ENCODE measurements at regions not wholly inside any gene's neighbourhood (a gene's known extent, or its start where the extent isn't known, plus 50 kb on each side); places are given as distances from the start of the nearest gene placed in this dataset.

DNA sequence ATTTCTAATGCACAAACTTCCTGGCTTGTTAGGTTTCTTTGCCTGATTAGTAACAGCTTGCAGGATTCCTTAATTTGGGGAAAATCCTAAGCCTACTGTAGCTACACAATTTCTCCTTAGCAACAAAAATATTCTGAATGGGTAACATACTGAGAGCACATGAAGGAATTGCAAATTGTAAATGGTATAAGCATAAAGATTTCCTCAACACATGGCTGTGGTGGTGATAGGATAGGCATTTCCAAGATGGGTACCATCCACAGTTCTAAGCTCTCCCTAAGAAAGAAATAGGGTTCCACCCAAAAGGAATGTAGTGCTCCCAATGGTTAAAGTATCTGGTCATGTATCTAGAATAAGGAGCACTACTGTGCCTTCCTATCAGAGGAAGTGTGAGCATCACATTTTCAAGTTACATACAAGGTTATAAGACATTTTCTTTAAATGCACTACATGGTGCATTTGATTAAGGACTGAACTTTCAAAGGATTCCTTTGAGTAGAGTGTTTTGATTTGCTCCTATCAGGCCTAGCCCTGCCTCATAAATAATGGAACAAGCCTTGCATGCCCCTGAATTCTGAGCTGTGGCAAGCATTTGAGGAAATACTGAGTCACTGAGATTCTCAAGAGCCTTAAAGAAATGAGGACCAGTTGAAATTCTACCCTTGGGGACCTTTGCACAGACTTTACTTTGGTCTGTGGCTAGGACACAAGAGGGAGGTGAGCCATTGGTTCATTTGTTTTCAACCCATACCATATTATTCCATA is 286.4 kb downstream of the PTBP2 start:
- no peaks in the 10 kb centered on the region for H3K4me1 ChIP-seq
- H3K36me3 ChIP-seq, result no peaks in the 10 kb centered on the region
- intact Hi-C loops (cut with DNase I; ENCODE audit: low total_unique reads), result no loop called here
- no peak overlapping the region for H3K27ac ChIP-seq
- no peak overlapping the region for H3K4me3 ChIP-seq
- no peaks in the 10 kb centered on the region for H3K9me3 ChIP-seq
- DNase-seq, result no peak
- peaks cover 0 to 4% (median 0%) of the 10 kb centered on the region in 7 donors for H3K27me3 ChIP-seq (replicated peaks in 1 of 7)
- TF ChIP-seq CTCF (IDR thresholded peaks at IDR 0.05 in 8 of 11, conservative IDR thresholded peaks at IDR 0.05 in 3 of 11) (no peak), POLR2A (IDR thresholded peaks at IDR 0.05) (no peak), POLR2AphosphoS5 (IDR thresholded peaks at IDR 0.05) (no peak)

DNA sequence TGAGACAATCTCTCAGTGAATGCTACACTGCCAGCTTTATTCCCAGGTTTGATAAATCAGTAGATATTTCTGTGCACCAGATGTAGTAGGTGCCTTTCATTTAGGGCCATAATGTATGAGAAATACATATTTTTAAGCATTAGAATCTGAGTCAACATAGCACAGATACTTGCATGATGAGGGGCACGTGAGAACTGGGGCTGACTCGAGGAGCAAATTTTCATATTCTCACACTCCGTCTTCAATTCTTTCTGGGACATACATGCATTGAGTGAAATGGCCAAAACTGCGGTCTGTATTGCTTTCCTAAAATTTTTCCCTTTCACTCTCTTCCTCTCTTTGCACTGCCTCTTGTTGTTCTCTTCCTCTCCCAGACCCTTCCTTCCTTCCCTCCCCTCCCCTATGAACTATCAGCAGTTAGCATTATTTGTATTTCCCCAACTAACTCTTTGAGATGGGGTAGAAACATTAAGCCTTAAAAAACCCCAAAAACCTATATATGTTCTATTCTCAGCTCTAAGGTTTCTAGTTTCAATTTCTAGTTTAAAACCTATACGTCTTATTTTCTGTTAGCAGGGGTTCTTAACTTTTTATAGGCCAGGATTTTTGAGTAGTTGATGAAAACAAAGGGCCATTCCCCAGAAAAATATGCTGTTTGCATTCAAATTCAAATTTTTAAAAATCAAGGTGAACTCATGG is 289.1 kb downstream of the PTBP2 start:
- Histone ChIP-seq H3K4me3 (no peak overlapping the region), H3K27me3 (replicated peaks in 1 of 7) (no peaks in the 10 kb centered on the region), H3K9me3 (no peaks in the 10 kb centered on the region), H3K27ac (no peak overlapping the region), H3K4me1 (no peaks in the 10 kb centered on the region), H3K36me3 (no peaks in the 10 kb centered on the region)
- DNase-seq, result no peak
- TF ChIP-seq POLR2A (IDR thresholded peaks at IDR 0.05), result no peak
- no peak for TF ChIP-seq CTCF (IDR thresholded peaks at IDR 0.05 in 8 of 11, conservative IDR thresholded peaks at IDR 0.05 in 3 of 11)
- TF ChIP-seq POLR2AphosphoS5 (IDR thresholded peaks at IDR 0.05), result no peak
- intact Hi-C loops (cut with DNase I; ENCODE audit: low total_unique reads), result no loop called here
- WGBS, 5 donors, result 87 to 92% (median 88%) methylated on average over 5 of the region's 5 CpGs

GRCh38 chr1:97013136-97013535 is 291.6 kb downstream of the PTBP2 start:
- no peak for DNase-seq
- intact Hi-C loops (cut with DNase I; ENCODE audit: low total_unique reads), result no loop called here
- Histone ChIP-seq H3K36me3 (no peaks in the 10 kb centered on the region), H3K9me3 (no peaks in the 10 kb centered on the region), H3K27me3 (replicated peaks in 1 of 7) (no peaks in the 10 kb centered on the region), H3K4me3 (no peak overlapping the region), H3K27ac (no peak overlapping the region), H3K4me1 (no peaks in the 10 kb centered on the region)
- TF ChIP-seq POLR2A (IDR thresholded peaks at IDR 0.05) (no peak), CTCF (IDR thresholded peaks at IDR 0.05 in 8 of 11, conservative IDR thresholded peaks at IDR 0.05 in 3 of 11) (no peak), POLR2AphosphoS5 (IDR thresholded peaks at IDR 0.05) (no peak)
- 86 to 91% (median 89%) methylated on average over 2 of the region's 2 CpGs for WGBS, 5 donors

DNA sequence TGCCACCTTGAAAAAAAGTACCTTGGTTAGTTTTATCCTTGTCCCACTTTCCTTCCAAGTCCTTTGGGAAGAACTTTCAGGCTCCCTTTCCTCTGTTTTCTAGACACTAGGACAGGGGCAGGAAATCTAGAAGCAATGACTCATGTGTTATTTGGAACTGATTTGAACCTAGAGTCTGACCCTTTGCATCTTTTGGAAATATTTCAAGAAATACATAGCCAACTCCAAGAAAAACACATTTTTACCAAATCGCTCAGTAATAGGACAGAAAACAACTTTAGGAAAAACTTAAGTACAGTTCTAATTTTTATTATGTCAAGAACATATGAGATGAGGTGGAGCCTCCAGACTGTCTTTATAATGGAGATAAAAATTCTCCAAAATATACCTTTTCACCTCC is 292.4 kb downstream of the PTBP2 start:
- no peaks in the 10 kb centered on the region for H3K27me3 ChIP-seq (replicated peaks in 1 of 7)
- 64 to 79% (median 73%) methylated on average over 1 of the region's 1 CpG for WGBS, 5 donors
- TF ChIP-seq POLR2A (IDR thresholded peaks at IDR 0.05), result no peak
- TF ChIP-seq POLR2AphosphoS5 (IDR thresholded peaks at IDR 0.05), result no peak
- TF ChIP-seq CTCF (IDR thresholded peaks at IDR 0.05 in 8 of 11, conservative IDR thresholded peaks at IDR 0.05 in 3 of 11), result no peak
- no peak for DNase-seq
- intact Hi-C loops (cut with DNase I; ENCODE audit: low total_unique reads), result no loop called here
- H3K27ac ChIP-seq, result no peak overlapping the region
- no peaks in the 10 kb centered on the region for H3K4me1 ChIP-seq
- no peak overlapping the region for H3K4me3 ChIP-seq
- H3K9me3 ChIP-seq, result no peaks in the 10 kb centered on the region
- H3K36me3 ChIP-seq, result no peaks in the 10 kb centered on the region

All from spleen (tissue), 11 donors.